Prostate gland (tissue), 2 donors: ENCODE measurements at regions not wholly inside any gene's neighbourhood (a gene's known extent, or its start where the extent isn't known, plus 50 kb on each side); places are given as distances from the start of the nearest gene placed in this dataset.
"Not testable (repeated sequence)": the region's sequence is repeated elsewhere in the genome, so short reads cannot be mapped to it uniquely, and the experiment has no call there.

Experiments
- DNase-seq: peaks from one replicate; pipeline ENCODE4 v3.0.0-alpha.2; 2019; ENCODE audit warnings: low spot score
- H3K27ac ChIP-seq, 2 donors: fragments of 200-600 bp; sonication (generic); 2 replicates each; pipeline ENCODE4 v1.5.1; 2017 to 2019
- H3K27me3 ChIP-seq: fragments of 200-600 bp; sonication (generic); replicated peaks from 2 replicates; pipeline ENCODE4 v1.5.1; 2019; ENCODE audit not compliant: insufficient read depth
- H3K36me3 ChIP-seq, 2 donors: fragments of 200-600 bp; sonication (generic); 1 replicate in 1 of 2; 2 replicates in 1 of 2; pipeline versions ENCODE4 v1.5.1 to v1.8.1; 2017 to 2019
- H3K4me1 ChIP-seq: fragments of 200-600 bp; sonication (generic); replicated peaks from 2 replicates; pipeline ENCODE4 v1.5.1; 2019
- H3K4me3 ChIP-seq, 2 donors: fragments of 200-600 bp; sonication (generic); 2 replicates each; pipeline ENCODE4 v1.5.1; 2017 to 2019
- H3K9me3 ChIP-seq: fragments of 200-600 bp; sonication (generic); 2 replicates; pipeline ENCODE4 v1.5.1; 2017
- CTCF ChIP-seq, 4 experiments: fragments of 200-600 bp in 2 of 4; fragments of 450-650 bp in 2 of 4; sonication (generic) in 2 of 4; IDR thresholded peaks; 1 replicate in 3 of 4; 2 replicates in 1 of 4; pipeline ENCODE4 v1.5.1; 2016 to 2019; ENCODE audit warnings: antibody characterized with exemption in 4 of 4, mild to moderate bottlenecking in 2 of 4, moderate library complexity in 2 of 4
- POLR2A ChIP-seq: fragments of 450-650 bp; IDR thresholded peaks from one replicate; pipeline ENCODE4 v1.6.1; 2016; ENCODE audit warnings: antibody characterized with exemption, mild to moderate bottlenecking
- POLR2AphosphoS5 ChIP-seq: sonication (generic); formaldehyde crosslinking; IDR thresholded peaks from one replicate; pipeline ENCODE4 v1.6.1; 2017; ENCODE audit warnings: antibody characterized with exemption
- WGBS: methylation state at CpG from one replicate; pipeline ENCODE4 v1.1.5; 2018; 5-methylcytosine and 5-hydroxymethylcytosine counted together
- intact Hi-C: fragments of 100-400 bp; cut with DNase I; formaldehyde crosslinking; loops from one replicate; pipeline ENCODE4 v1.14.2; 2022

DNA sequence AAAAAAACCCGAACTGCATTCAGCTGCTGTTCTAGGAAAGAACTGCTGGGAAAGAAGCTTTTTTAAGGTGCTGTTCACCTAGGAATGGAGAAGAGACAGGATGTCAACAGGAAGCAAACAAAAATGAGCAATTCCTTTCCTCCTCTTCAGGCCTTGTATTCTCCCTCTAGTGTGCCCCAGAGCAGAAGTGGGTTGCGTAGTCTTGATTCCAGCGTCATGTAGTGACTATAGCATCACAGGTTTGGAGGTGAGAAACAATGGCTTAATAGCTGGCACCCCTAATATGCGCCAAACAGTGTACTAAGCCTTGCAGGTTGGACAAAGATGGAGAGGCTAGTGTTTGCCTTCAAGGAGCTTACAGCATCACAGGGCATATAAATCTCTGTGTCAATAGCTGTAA is 146.3 kb upstream of the LCORL start:
- 83% methylated on average over 4 of the region's 4 CpGs for WGBS
- no peak overlapping the region for H3K27ac ChIP-seq
- no peak for DNase-seq
- intact Hi-C loops = no loop called here
- no peaks in the 10 kb centered on the region for H3K4me1 ChIP-seq
- H3K36me3 ChIP-seq = no peaks in the 10 kb centered on the region
- H3K4me3 ChIP-seq = no peak overlapping the region
- no peaks in the 10 kb centered on the region for H3K27me3 ChIP-seq
- no peaks in the 10 kb centered on the region for H3K9me3 ChIP-seq
- TF ChIP-seq POLR2A = no peak
- no peak for TF ChIP-seq CTCF (IDR thresholded peaks at IDR 0.05)
- TF ChIP-seq POLR2AphosphoS5 = no peak

DNA sequence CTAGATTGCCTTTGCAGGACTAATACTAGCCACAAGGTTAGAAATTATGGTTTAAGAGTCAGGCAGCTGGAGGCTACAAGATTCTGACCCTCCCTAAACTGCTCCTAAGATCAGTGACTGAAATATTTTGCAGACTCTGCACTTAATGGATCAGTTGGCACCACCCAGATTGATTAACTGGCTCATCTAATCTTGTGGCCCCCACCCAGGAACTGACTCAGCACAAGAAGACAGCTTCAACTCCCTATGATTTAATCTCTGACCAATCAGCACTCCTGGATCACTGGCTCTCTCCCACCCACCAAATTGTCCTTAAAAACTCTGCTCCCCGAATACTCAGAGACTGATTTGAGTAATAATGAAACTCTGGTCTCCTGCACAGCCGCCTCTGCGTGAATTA is 145.4 kb upstream of the LCORL start:
- 84% methylated on average over 3 of the region's 3 CpGs for WGBS
- TF ChIP-seq CTCF (IDR thresholded peaks at IDR 0.05) (no peak), POLR2AphosphoS5 (no peak), POLR2A (no peak)
- intact Hi-C loops = no loop called here

DNA sequence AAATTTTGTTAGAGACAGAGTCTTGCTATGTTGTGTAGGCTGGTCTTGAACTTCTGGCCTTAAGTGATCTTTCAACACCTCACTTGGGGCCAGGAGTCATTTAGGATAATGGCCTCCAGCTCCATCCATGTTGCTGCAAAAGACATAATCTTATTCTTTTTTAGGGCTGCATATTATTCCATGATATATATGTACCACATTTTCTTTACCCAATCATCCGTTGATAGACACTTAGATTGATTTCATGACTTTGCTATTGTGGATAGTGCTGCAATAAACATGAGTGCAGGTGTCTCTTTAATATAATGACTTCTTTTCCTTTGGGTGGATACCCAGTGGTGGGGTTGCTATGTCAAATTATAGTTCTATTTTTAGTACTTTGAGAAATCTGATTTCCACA is 140.9 kb upstream of the LCORL start:
- intact Hi-C loops = no loop called here
- WGBS = 88% methylated on average over 1 of the region's 1 CpG
- no peaks in the 10 kb centered on the region for H3K9me3 ChIP-seq
- H3K27ac ChIP-seq = no peak overlapping the region
- H3K4me3 ChIP-seq = no peak overlapping the region
- no peaks in the 10 kb centered on the region for H3K4me1 ChIP-seq
- H3K27me3 ChIP-seq = no peaks in the 10 kb centered on the region
- no peak for DNase-seq
- TF ChIP-seq POLR2AphosphoS5 = no peak
- TF ChIP-seq POLR2A = no peak
- no peak for TF ChIP-seq CTCF (IDR thresholded peaks at IDR 0.05)
- H3K36me3 ChIP-seq = no peaks in the 10 kb centered on the region

More for the DNA sequence above, 145.4 kb upstream of the LCORL start:
- H3K36me3 ChIP-seq = no peaks in the 10 kb centered on the region
- DNase-seq = no peak
- no peak overlapping the region for H3K27ac ChIP-seq
- no peaks in the 10 kb centered on the region for H3K4me1 ChIP-seq
- no peaks in the 10 kb centered on the region for H3K9me3 ChIP-seq
- H3K4me3 ChIP-seq = no peak overlapping the region
- H3K27me3 ChIP-seq = no peaks in the 10 kb centered on the region

- H3K27ac ChIP-seq, DNase-seq: not testable (repeated sequence)
- WGBS = 96% methylated on average over 23 of the region's 51 CpGs
Observed at GRCh38 chr4:18159117-18159912, 137.8 kb upstream of the LCORL start.

DNA sequence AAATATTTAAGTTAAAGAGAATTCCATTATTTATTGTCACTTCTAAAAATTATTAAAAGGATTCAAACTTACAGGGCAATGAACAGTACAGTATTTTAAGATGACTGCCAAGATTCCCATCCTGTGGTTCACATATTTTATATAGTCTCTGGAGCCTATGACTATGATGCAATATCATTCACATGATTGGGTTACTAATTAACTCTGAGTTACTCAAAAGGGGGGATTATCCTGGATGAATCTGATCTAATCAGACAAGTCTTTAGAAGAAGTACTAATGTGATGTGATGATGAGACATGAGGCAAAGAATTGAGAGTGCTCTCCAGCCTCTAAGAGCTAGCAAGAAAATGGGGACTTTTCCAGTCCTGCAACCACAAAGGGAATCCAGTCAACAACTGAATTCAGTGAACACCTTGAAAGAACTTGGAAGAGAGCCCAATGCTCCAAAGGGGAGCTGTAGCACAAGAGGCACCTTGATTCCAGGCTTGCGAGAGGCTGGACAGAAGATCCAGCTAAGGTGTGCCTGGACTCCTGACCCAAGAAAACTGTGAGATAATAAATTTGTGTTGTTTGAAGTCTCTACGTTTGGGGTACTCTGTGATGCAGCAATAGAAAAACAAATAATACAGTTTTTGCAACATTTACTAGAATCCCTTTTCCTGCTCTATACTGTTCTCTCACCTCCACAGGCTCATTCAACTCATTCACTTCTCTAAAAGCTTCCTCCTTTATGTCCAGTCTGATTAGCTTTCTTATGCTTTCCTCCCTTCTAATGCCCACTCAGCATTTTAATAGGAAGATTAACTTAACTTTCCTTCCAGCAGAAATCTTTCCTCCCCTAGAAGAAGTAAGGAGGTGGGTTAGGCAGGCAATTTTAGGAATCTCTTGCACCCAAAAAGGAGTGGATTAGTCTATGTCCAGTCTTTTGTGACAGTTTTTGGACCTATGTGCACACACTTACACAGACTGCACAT is 133.8 kb upstream of the LCORL start:
- no peak overlapping the region for H3K27ac ChIP-seq
- WGBS = 58% methylated on average over 2 of the region's 2 CpGs
- TF ChIP-seq POLR2AphosphoS5 (no peak), POLR2A (no peak), CTCF (IDR thresholded peaks at IDR 0.05) (no peak)
- intact Hi-C loops = no loop called here
- no peak overlapping the region for H3K4me3 ChIP-seq
- no peaks in the 10 kb centered on the region for H3K27me3 ChIP-seq
- no peaks in the 10 kb centered on the region for H3K4me1 ChIP-seq
- DNase-seq = no peak
- H3K9me3 ChIP-seq = no peaks in the 10 kb centered on the region
- no peaks in the 10 kb centered on the region for H3K36me3 ChIP-seq

More at GRCh38 chr4:18159117-18159912, 137.8 kb upstream of the LCORL start:
- H3K36me3 ChIP-seq, H3K27me3 ChIP-seq, H3K9me3 ChIP-seq, H3K4me1 ChIP-seq, intact Hi-C loops, H3K4me3 ChIP-seq: not testable (repeated sequence)
